ENCODE measurements at regions not wholly inside any gene's neighbourhood (a gene's known extent, or its start where the extent isn't known, plus 50 kb on each side); places are given as distances from the start of the nearest gene placed in this dataset.

DNA sequence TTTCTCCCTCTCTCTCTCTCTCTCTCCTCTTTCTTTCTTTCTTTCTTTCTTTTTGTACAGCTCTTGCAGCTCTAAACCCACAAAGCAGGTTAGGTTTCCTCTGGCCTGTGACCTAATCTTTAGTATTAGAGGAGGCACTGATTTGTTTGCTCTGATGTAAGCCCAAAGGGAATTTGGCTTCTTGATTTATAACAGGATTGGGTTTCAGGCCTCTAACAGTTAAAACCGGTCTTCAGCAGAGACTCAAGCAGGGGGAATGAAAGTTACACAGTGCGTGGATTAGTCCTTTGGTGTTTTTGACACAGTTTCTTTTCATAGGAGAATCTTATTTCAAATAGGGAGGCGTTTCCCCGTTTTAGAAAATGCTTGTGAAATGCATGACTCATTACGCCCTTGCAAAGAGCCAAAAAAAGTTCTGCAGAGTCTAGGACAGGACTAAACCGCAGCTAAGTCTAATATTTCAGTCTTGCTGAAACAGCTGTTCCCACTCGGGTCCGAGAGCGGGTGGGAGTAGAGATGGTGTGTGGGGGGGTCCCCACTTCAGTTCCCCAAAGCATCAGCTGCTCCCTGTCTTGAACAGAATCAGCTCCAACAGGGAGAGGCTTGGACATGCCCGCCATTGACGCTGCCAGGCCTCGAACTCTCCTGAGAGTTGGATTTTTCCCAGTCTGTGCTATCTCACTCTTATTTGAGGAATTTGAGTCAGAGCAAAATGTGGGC, 296.5 kb upstream of the PITRM1 start:
- H3K36me3 ChIP-seq (ENCODE audit: insufficient read depth, low read length), result no peaks in the 10 kb centered on the region
- peak overlapping the region; percentile 64; the same call in 1 of the 2 replicates for H3K27ac ChIP-seq
- DNase-seq (ENCODE audit: low read depth, low spot score), result no peak
- H3K9me3 ChIP-seq (ENCODE audit: low read depth, low read length), result no peaks in the 10 kb centered on the region
- no peak overlapping the region for H3K4me3 ChIP-seq
- no peak overlapping the region for H3K9ac ChIP-seq (ENCODE audit: insufficient read length)
- TF ChIP-seq FOXP2 (optimal IDR thresholded peaks at IDR 0.05; ENCODE audit: control extremely low read depth, extremely low read length, insufficient read depth), result no peak
- TF ChIP-seq POLR2AphosphoS5 (IDR thresholded peaks at IDR 0.05; ENCODE audit: borderline replicate concordance, low read depth, low read length), result no peak
- no peak for TF ChIP-seq EZH2 (IDR thresholded peaks at IDR 0.05)

DNA sequence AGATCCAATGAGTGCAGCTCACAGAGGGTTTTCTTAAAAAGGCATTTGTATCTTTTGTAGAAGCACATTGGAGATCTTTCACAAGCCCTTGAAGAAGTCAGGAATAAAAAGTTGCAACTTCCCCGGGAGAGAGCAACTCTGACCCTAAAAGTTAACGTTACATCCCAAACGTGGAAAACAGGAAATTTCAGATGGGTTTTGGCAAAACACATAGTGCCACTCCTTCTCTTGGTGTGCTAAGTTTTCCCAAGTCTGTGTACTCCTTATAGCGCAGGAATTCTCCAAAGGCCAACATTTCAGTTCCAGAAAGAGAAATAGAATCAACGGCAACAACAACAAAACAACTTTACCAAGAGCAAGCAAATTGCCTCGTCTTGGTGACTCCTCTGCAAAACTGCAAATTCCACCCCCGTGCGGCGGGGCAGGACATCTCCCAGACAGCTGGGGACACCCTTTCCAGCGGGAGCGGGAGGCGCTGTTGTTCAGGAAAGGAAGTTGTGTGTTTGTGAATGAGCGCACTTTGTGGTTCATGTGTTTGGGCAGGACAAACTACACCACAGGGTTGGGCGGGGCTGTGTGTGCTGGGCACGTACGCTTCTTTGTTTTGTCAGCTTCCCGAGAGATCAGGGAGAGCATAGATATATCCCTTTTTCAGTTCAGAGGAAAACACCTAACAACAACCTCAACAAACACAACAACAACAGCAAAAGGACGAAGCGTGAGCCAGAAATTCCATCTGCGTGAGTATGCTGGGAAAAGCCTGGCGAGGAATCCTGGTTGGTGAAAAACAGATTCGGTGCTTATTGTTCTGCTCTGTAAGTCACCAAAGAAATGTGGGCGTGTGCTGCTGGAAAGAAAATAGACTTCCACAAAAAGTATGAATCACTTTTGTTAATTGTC, 294.7 kb upstream of the PITRM1 start:
- Histone ChIP-seq H3K4me3 (no peak overlapping the region), H3K36me3 (ENCODE audit: insufficient read depth, low read length) (no peaks in the 10 kb centered on the region), H3K9ac (ENCODE audit: insufficient read length) (no peak overlapping the region), H3K27ac (peak overlapping the region; percentile 64), H3K9me3 (ENCODE audit: low read depth, low read length) (no peaks in the 10 kb centered on the region)
- no peak for DNase-seq (ENCODE audit: low read depth, low spot score)
- TF ChIP-seq EZH2 (IDR thresholded peaks at IDR 0.05), result no peak
- TF ChIP-seq FOXP2 (optimal IDR thresholded peaks at IDR 0.05; ENCODE audit: control extremely low read depth, extremely low read length, insufficient read depth), result no peak
- TF ChIP-seq POLR2AphosphoS5 (IDR thresholded peaks at IDR 0.05; ENCODE audit: borderline replicate concordance, low read depth, low read length), result no peak

DNA sequence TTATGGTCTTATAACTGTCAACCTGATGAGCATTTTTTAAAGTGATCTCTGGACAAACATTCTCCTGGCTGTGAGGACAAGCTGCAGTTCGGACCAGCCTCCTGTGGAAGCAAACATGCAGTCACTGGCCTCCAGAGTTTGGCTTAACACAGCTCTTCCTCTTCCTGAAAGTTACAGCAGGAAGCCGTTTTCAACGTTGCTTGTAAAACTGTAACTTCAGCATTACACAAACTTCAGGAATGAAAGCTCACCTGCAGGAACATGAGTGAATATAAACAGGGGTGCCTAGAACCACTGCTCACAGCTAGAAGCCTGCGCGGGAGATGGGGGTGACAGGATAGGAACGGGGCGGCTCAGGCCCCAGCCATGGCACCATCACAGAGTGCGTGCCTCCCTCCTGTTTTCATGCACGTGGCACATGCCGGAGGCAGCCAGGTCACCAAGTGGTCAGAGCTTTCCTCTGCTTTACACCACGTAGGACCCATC, 292.9 kb upstream of the PITRM1 start:
- Histone ChIP-seq H3K9ac (ENCODE audit: insufficient read length) (no peak overlapping the region), H3K4me3 (no peak overlapping the region), H3K9me3 (ENCODE audit: low read depth, low read length) (no peaks in the 10 kb centered on the region), H3K36me3 (ENCODE audit: insufficient read depth, low read length) (no peaks in the 10 kb centered on the region), H3K27ac (no peak overlapping the region)
- no peak for TF ChIP-seq FOXP2 (optimal IDR thresholded peaks at IDR 0.05; ENCODE audit: control extremely low read depth, extremely low read length, insufficient read depth)
- TF ChIP-seq EZH2 (IDR thresholded peaks at IDR 0.05), result no peak
- TF ChIP-seq POLR2AphosphoS5 (IDR thresholded peaks at IDR 0.05; ENCODE audit: borderline replicate concordance, low read depth, low read length), result no peak
- no peak for DNase-seq (ENCODE audit: low read depth, low spot score)

DNA sequence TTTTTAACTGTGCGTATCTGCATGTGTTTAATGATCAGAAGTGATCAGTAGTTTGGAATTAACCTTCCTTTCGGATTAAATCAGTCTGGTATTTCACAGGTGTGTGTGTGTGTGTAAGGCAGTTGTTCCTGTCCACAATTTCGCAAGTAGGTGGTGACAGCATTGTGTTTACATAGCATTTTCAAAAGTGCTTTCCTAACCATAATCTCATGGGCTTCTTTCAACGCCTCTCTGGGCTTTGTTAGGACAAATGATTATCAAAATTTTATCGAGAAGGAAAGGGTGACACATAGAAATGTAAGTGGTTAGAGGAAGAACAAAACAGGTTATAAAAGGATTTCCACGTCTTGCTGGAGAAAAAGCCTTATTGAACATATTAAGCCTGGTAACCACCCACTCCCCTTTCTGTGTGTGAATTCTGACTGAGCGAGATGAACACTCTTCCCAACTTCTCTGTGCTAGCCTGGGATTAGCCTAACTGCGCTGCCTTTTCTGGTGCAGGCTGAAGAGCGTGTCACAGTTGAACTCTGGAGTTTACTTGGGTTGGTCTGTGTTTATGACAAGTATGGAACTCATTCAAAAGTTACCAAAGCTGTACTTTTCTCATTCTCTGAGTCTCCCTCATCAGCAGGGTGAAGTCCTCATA, 292.3 kb upstream of the PITRM1 start:
- Histone ChIP-seq H3K27ac (no peak overlapping the region), H3K9ac (ENCODE audit: insufficient read length) (no peak overlapping the region), H3K4me3 (no peak overlapping the region), H3K9me3 (ENCODE audit: low read depth, low read length) (no peaks in the 10 kb centered on the region), H3K36me3 (ENCODE audit: insufficient read depth, low read length) (no peaks in the 10 kb centered on the region)
- TF ChIP-seq POLR2AphosphoS5 (IDR thresholded peaks at IDR 0.05; ENCODE audit: borderline replicate concordance, low read depth, low read length), result no peak
- no peak for DNase-seq (ENCODE audit: low read depth, low spot score)

DNA sequence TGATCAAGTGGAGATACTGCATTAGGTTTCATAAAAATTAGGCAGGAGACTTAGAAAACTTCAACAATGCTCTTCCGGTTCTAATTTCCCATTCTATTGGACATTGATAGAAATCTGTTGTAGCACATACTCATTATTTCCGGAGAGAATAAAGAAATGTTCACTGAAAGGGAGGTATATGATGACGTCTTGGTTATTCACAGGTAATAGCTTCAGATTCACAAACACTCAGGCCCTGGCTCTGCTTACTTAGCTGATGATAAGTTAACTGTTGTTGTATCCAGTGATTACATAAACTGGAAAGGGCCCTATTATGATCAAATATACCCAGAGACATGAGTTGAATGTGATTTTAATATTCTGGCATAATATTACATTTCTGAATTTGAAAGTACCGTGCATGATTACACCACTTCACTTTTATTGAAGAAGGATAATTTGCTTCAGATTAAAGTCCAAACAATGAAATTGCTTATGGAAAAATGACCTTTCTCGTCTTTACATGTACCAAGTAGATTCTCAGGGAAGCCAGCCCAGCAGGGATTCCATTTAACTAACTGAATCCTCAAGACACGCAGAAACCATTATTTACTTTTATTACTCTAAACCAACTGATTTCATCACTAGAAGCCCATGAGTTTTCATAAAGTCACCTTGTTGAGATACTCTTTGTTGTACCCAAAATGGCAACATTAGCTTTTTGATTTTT, 288.0 kb upstream of the PITRM1 start:
- H3K9me3 ChIP-seq (ENCODE audit: low read depth, low read length), result no peaks in the 10 kb centered on the region
- TF ChIP-seq EZH2 (IDR thresholded peaks at IDR 0.05), result no peak
- no peak for TF ChIP-seq POLR2AphosphoS5 (IDR thresholded peaks at IDR 0.05; ENCODE audit: borderline replicate concordance, low read depth, low read length)
- TF ChIP-seq FOXP2 (optimal IDR thresholded peaks at IDR 0.05; ENCODE audit: control extremely low read depth, extremely low read length, insufficient read depth), result no peak
- H3K36me3 ChIP-seq (ENCODE audit: insufficient read depth, low read length), result no peaks in the 10 kb centered on the region
- no peak overlapping the region for H3K9ac ChIP-seq (ENCODE audit: insufficient read length)
- no peak for DNase-seq (ENCODE audit: low read depth, low spot score)
- no peak overlapping the region for H3K4me3 ChIP-seq
- no peak overlapping the region for H3K27ac ChIP-seq

DNA sequence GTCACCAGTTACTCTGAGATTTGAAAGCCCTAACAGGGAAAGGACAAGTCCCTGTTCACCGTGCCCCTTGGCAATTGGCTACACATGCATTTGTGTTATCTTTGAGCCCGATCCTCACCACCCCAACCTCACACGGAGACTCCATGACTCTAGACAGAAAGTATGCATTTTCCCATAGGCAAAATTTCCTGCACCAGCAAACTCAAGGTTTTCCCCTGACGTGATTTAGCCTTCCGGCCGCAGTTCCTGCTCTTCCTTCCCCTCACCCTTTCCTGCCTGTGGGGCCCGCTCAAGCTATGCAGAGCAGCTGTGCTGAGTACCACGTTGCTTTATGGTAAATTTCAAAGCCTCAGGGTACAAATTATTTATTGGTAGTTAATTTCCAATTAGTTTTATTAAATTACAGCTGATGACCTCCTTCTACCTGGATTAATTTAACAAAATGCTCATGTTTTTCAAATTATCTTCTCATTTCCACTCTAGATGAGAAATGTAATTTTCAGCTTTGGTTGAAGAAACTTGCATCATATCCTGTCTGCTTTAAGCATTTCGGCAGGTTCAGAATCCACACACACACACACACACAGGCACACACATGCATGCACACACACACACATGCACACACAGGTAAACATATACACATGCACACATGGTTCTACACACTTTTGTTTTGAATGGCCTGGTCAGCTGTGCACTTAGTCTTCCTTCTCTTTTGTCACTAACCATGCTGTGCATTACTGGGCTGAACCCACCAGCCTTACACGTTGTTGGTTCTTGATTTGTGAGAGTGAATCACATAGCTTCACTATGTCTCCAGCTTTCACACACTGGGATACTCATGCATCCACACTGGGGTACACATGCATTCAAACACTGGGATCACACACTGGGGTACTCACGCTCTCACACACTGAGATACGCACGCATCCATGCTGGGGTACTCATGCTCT, 283.1 kb upstream of the PITRM1 start:
- H3K9me3 ChIP-seq (ENCODE audit: low read depth, low read length), result no peaks in the 10 kb centered on the region
- H3K4me3 ChIP-seq, result peak overlapping the region; percentile 54
- DNase-seq (ENCODE audit: low read depth, low spot score), result peak; percentile 66
- peak overlapping the region; percentile 95 for H3K27ac ChIP-seq
- peak overlapping the region; percentile 57 for H3K9ac ChIP-seq (ENCODE audit: insufficient read length)
- no peak for TF ChIP-seq EZH2 (IDR thresholded peaks at IDR 0.05)
- TF ChIP-seq POLR2AphosphoS5 (IDR thresholded peaks at IDR 0.05; ENCODE audit: borderline replicate concordance, low read depth, low read length), result no peak; the same call in 1 of the 2 replicates
- no peak for TF ChIP-seq FOXP2 (optimal IDR thresholded peaks at IDR 0.05; ENCODE audit: control extremely low read depth, extremely low read length, insufficient read depth)
- H3K36me3 ChIP-seq (ENCODE audit: insufficient read depth, low read length), result no peaks in the 10 kb centered on the region
